ENCODE measurements at regions not wholly inside any gene's neighbourhood (a gene's known extent, or its start where the extent isn't known, plus 50 kb on each side); places are given as distances from the start of the nearest gene placed in this dataset.

GRCh38 chr6:23637296-23637695 lies 488.7 kb upstream of the NRSN1 start:
- no peaks in the 10 kb centered on the region for H3K9me3 ChIP-seq (ENCODE audit: insufficient read depth, low read length, severe bottlenecking)
- H3K27ac ChIP-seq (ENCODE audit: low read length): no peak overlapping the region
- TF ChIP-seq EZH2 (IDR thresholded peaks at IDR 0.05; ENCODE audit: borderline replicate concordance, low read depth, low read length, severe bottlenecking): no peak
- TF ChIP-seq CTCF (IDR thresholded peaks at IDR 0.05; ENCODE audit: borderline replicate concordance, extremely low read depth, low read length, poor library complexity, severe bottlenecking): no peak
- peaks cover 3% of the 10 kb centered on the region for H3K27me3 ChIP-seq (ENCODE audit: insufficient read depth, low read length, poor library complexity)
- H3K4me1 ChIP-seq (ENCODE audit: insufficient read depth, low read length): no peaks in the 10 kb centered on the region
- no peaks in the 10 kb centered on the region for H3K36me3 ChIP-seq (ENCODE audit: insufficient read depth, low read length)
- no peak overlapping the region for H3K9ac ChIP-seq (ENCODE audit: low read depth, low read length)
- H4K20me1 ChIP-seq (ENCODE audit: insufficient read depth, low read length): no peaks in the 10 kb centered on the region
- DNase-seq: no peak
- H3K79me2 ChIP-seq (ENCODE audit: insufficient read depth, low read length): no peaks in the 10 kb centered on the region
- H2AFZ ChIP-seq (ENCODE audit: low read depth, low read length): no peak overlapping the region
- H3K4me2 ChIP-seq (ENCODE audit: insufficient read depth, low read length): no peak overlapping the region
- H3K4me3 ChIP-seq (ENCODE audit: low read depth in 1 of 2, low read length in 2 of 2): no peak overlapping the region
- no peak for ATAC-seq (ENCODE audit: insufficient read depth, low read depth)

- Histone ChIP-seq H4K20me1 (ENCODE audit: insufficient read depth, low read length) (no peaks in the 10 kb centered on the region), H3K27me3 (ENCODE audit: insufficient read depth, low read length, poor library complexity) (no peaks in the 10 kb centered on the region), H3K4me3 (ENCODE audit: low read depth in 1 of 2, low read length in 2 of 2) (no peak overlapping the region), H2AFZ (ENCODE audit: low read depth, low read length) (no peak overlapping the region), H3K36me3 (ENCODE audit: insufficient read depth, low read length) (no peaks in the 10 kb centered on the region), H3K4me2 (ENCODE audit: insufficient read depth, low read length) (no peak overlapping the region), H3K9me3 (ENCODE audit: insufficient read depth, low read length, severe bottlenecking) (no peaks in the 10 kb centered on the region), H3K9ac (ENCODE audit: low read depth, low read length) (no peak overlapping the region), H3K79me2 (ENCODE audit: insufficient read depth, low read length) (no peaks in the 10 kb centered on the region), H3K4me1 (ENCODE audit: insufficient read depth, low read length) (no peaks in the 10 kb centered on the region), H3K27ac (ENCODE audit: low read length) (no peak overlapping the region)
- DNase-seq (no peak), ATAC-seq (ENCODE audit: insufficient read depth, low read depth) (no peak)
- TF ChIP-seq EZH2 (IDR thresholded peaks at IDR 0.05; ENCODE audit: borderline replicate concordance, low read depth, low read length, severe bottlenecking) (no peak), CTCF (IDR thresholded peaks at IDR 0.05; ENCODE audit: borderline replicate concordance, extremely low read depth, low read length, poor library complexity, severe bottlenecking) (no peak)
Measured at GRCh38 chr6:23642849-23643248, 483.2 kb upstream of the NRSN1 start.

GRCh38 chr6:23647045-23647444 lies 479.0 kb upstream of the NRSN1 start:
- H3K4me1 ChIP-seq (ENCODE audit: insufficient read depth, low read length): no peaks in the 10 kb centered on the region
- TF ChIP-seq CTCF (IDR thresholded peaks at IDR 0.05; ENCODE audit: borderline replicate concordance, extremely low read depth, low read length, poor library complexity, severe bottlenecking) (no peak), EZH2 (IDR thresholded peaks at IDR 0.05; ENCODE audit: borderline replicate concordance, low read depth, low read length, severe bottlenecking) (no peak)
- DNase-seq (peak; percentile 5), ATAC-seq (ENCODE audit: insufficient read depth, low read depth) (peak; percentile 52)
- H3K4me3 ChIP-seq (ENCODE audit: low read depth in 1 of 2, low read length in 2 of 2): no peak overlapping the region
- H4K20me1 ChIP-seq (ENCODE audit: insufficient read depth, low read length): no peaks in the 10 kb centered on the region
- H3K27ac ChIP-seq (ENCODE audit: low read length): no peak overlapping the region
- no peaks in the 10 kb centered on the region for H3K27me3 ChIP-seq (ENCODE audit: insufficient read depth, low read length, poor library complexity)
- no peaks in the 10 kb centered on the region for H3K9me3 ChIP-seq (ENCODE audit: insufficient read depth, low read length, severe bottlenecking)
- no peaks in the 10 kb centered on the region for H3K36me3 ChIP-seq (ENCODE audit: insufficient read depth, low read length)
- no peak overlapping the region for H2AFZ ChIP-seq (ENCODE audit: low read depth, low read length)
- no peak overlapping the region for H3K4me2 ChIP-seq (ENCODE audit: insufficient read depth, low read length)
- H3K9ac ChIP-seq (ENCODE audit: low read depth, low read length): no peak overlapping the region
- no peaks in the 10 kb centered on the region for H3K79me2 ChIP-seq (ENCODE audit: insufficient read depth, low read length)

- no peaks in the 10 kb centered on the region for H3K36me3 ChIP-seq (ENCODE audit: insufficient read depth, low read length)
- no peak overlapping the region for H3K9ac ChIP-seq (ENCODE audit: low read depth, low read length)
- H3K9me3 ChIP-seq (ENCODE audit: insufficient read depth, low read length, severe bottlenecking): no peaks in the 10 kb centered on the region
- H3K4me3 ChIP-seq (ENCODE audit: low read depth in 1 of 2, low read length in 2 of 2): no peak overlapping the region
- no peaks in the 10 kb centered on the region for H3K79me2 ChIP-seq (ENCODE audit: insufficient read depth, low read length)
- H3K4me1 ChIP-seq (ENCODE audit: insufficient read depth, low read length): no peaks in the 10 kb centered on the region
- H3K27me3 ChIP-seq (ENCODE audit: insufficient read depth, low read length, poor library complexity): no peaks in the 10 kb centered on the region
- no peak overlapping the region for H3K27ac ChIP-seq (ENCODE audit: low read length)
- no peaks in the 10 kb centered on the region for H4K20me1 ChIP-seq (ENCODE audit: insufficient read depth, low read length)
- H3K4me2 ChIP-seq (ENCODE audit: insufficient read depth, low read length): no peak overlapping the region
- TF ChIP-seq EZH2 (IDR thresholded peaks at IDR 0.05; ENCODE audit: borderline replicate concordance, low read depth, low read length, severe bottlenecking): no peak
- no peak for TF ChIP-seq CTCF (IDR thresholded peaks at IDR 0.05; ENCODE audit: borderline replicate concordance, extremely low read depth, low read length, poor library complexity, severe bottlenecking)
- DNase-seq: no peak
- no peak for ATAC-seq (ENCODE audit: insufficient read depth, low read depth)
- H2AFZ ChIP-seq (ENCODE audit: low read depth, low read length): no peak overlapping the region
Measured at GRCh38 chr6:23650676-23651075, 475.3 kb upstream of the NRSN1 start.

Measured in DND-41 (cell line).